HG02642 (cell line): ENCODE measurements at regions not wholly inside any gene's neighbourhood (a gene's known extent, or its start where the extent isn't known, plus 50 kb on each side); places are given as distances from the start of the nearest gene placed in this dataset.

Source experiments
- ATAC-seq: cut with Tn5 transposase; IDR thresholded peaks from one replicate; pipeline ENCODE4 v1.9.1; 2021; ENCODE audit warnings: mild to moderate bottlenecking; ENCODE audit not compliant: unreplicated experiment, poor library complexity

GRCh38 chr3:181764544-181764943, 52.8 kb downstream of the SOX2 start:
- ATAC-seq = no peak

- ATAC-seq = no peak
Measured at GRCh38 chr3:181770296-181770695, 58.6 kb downstream of the SOX2 start.

GRCh38 chr3:181771120-181771519, 59.4 kb downstream of the SOX2 start:
- ATAC-seq = no peak

- ATAC-seq = no peak
Measured at GRCh38 chr3:181772166-181772565, 60.4 kb downstream of the SOX2 start.

- no peak for ATAC-seq
Measured at GRCh38 chr3:181773921-181774320, 62.2 kb downstream of the SOX2 start.

GRCh38 chr3:181782306-181782954, 70.7 kb downstream of the SOX2 start:
- ATAC-seq = no peak

GRCh38 chr3:181790561-181790960, 78.8 kb downstream of the SOX2 start:
- no peak for ATAC-seq

- no peak for ATAC-seq
Measured at GRCh38 chr3:181791056-181791955, 79.6 kb downstream of the SOX2 start.

- ATAC-seq = no peak
Measured at GRCh38 chr3:181793006-181793405, 81.3 kb downstream of the SOX2 start.

GRCh38 chr3:181794011-181794790, 82.5 kb downstream of the SOX2 start:
- ATAC-seq = no peak

- ATAC-seq = no peak
Measured at GRCh38 chr3:181796641-181797040, 84.9 kb downstream of the SOX2 start.

- no peak for ATAC-seq
Measured at GRCh38 chr3:181797431-181797830, 85.7 kb downstream of the SOX2 start.

GRCh38 chr3:181805703-181806102, 94.0 kb downstream of the SOX2 start:
- no peak for ATAC-seq

GRCh38 chr3:181808053-181808452, 96.3 kb downstream of the SOX2 start:
- no peak for ATAC-seq

- ATAC-seq = no peak
Measured at GRCh38 chr3:181823716-181824115, 112.0 kb downstream of the SOX2 start.

GRCh38 chr3:181824961-181825360, 113.2 kb downstream of the SOX2 start:
- ATAC-seq = no peak

GRCh38 chr3:181839039-181839915, 127.6 kb downstream of the SOX2 start:
- no peak for ATAC-seq

- ATAC-seq = no peak
Measured at GRCh38 chr3:181839916-181840297, 128.2 kb downstream of the SOX2 start.

GRCh38 chr3:181844211-181844610, 132.5 kb downstream of the SOX2 start:
- no peak for ATAC-seq

- ATAC-seq = no peak
Measured at GRCh38 chr3:181847276-181847675, 135.6 kb downstream of the SOX2 start.
